DOHH2 (cell line): ENCODE measurements at regions not wholly inside any gene's neighbourhood (a gene's known extent, or its start where the extent isn't known, plus 50 kb on each side); places are given as distances from the start of the nearest gene placed in this dataset.

Experiments
- CTCF ChIP-seq: fragments of 200-600 bp; sonication (generic); IDR thresholded peaks from one replicate; pipeline ENCODE4 v1.5.1; 2014; ENCODE audit warnings: antibody characterized with exemption, mild to moderate bottlenecking, low read depth, low read length; ENCODE audit not compliant: poor library complexity, severe bottlenecking
- EZH2phosphoT487 ChIP-seq: fragments of 200-600 bp; sonication (generic); IDR thresholded peaks from 2 replicates; pipeline ENCODE4 v1.6.1; 2017; ENCODE audit warnings: borderline replicate concordance, mild to moderate bottlenecking, antibody characterized with exemption, low read length, moderate library complexity, mixed read lengths

DNA sequence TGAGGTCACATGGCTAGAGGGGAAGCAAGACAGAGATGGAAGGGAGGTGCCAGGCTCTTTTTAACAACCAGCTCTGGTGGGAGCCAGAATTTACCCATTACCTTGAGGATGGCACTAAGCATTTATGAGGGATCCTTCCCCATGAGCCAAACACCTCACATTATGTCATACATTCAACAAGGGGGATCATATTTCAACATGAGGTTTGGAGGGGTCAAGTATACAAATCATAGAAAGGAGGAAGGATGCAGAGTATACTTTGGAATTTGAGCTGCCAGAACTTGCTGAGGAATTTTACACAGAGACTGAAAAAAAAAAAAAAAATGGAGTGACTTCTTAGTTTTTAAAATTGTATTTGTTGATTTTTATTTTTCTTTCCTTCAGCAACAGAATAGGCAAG, 891.4 kb downstream of the CCDC85A start:
- TF ChIP-seq CTCF (no peak), EZH2phosphoT487 (no peak)
